Neural cell (in vitro differentiated cells): ENCODE measurements at regions not wholly inside any gene's neighbourhood (a gene's known extent, or its start where the extent isn't known, plus 50 kb on each side); places are given as distances from the start of the nearest gene placed in this dataset.

Source experiments
- H2AFZ ChIP-seq: fragments of 200-600, 300-800 bp; sonication (generic), shearing (Covaris generic); 2 replicates; pipeline ENCODE4 v1.6.0; 2014; ENCODE audit warnings: low read depth, mild to moderate bottlenecking, antibody characterized with exemption, low read length, moderate library complexity
- H3F3A ChIP-seq: fragments of 200-600 bp; shearing (Covaris generic); 2 replicates; pipeline ENCODE4 v1.6.1; 2016; ENCODE audit warnings: mild to moderate bottlenecking, moderate library complexity, mixed read lengths, antibody characterized with exemption, low read length; ENCODE audit not compliant: insufficient read depth, poor library complexity, severe bottlenecking
- H3K27ac ChIP-seq: fragments of 200-600, 300-800 bp; sonication (generic), shearing (Covaris generic); 2 replicates; pipeline ENCODE4 v1.5.1; 2014; ENCODE audit warnings: mild to moderate bottlenecking, low read length, moderate library complexity
- H3K27me3 ChIP-seq: fragments of 300-800, 200-600 bp; sonication (generic), shearing (Covaris generic); 2 replicates; pipeline ENCODE4 v1.6.0; 2014; ENCODE audit warnings: mild to moderate bottlenecking, low read depth, low read length, moderate library complexity; ENCODE audit not compliant: insufficient read depth
- H3K36me3 ChIP-seq: fragments of 300-800, 200-600 bp; sonication (generic), shearing (Covaris generic); 2 replicates; pipeline ENCODE4 v1.5.1; 2014; ENCODE audit warnings: mild to moderate bottlenecking, antibody characterized with exemption, low read length, moderate library complexity; ENCODE audit not compliant: insufficient read depth
- H3K4me2 ChIP-seq: fragments of 300-800, 200-600 bp; sonication (generic), shearing (Covaris generic); 2 replicates; pipeline ENCODE4 v1.6.0; 2014; ENCODE audit warnings: mild to moderate bottlenecking, low read length
- H3K4me3 ChIP-seq: fragments of 300-800, 200-600 bp; sonication (generic), shearing (Covaris generic); 2 replicates; pipeline ENCODE4 v1.5.1; 2014; ENCODE audit warnings: mild to moderate bottlenecking, low read length, moderate library complexity
- H3K79me2 ChIP-seq: fragments of 200-600 bp; shearing (Covaris generic); replicated peaks from 2 replicates; pipeline ENCODE4 v1.6.0; 2014; ENCODE audit warnings: mild to moderate bottlenecking, low read length, moderate library complexity; ENCODE audit not compliant: insufficient read depth
- H3K9ac ChIP-seq: fragments of 300-800, 200-600 bp; sonication (generic), shearing (Covaris generic); 2 replicates; pipeline ENCODE4 v1.6.1; 2016; ENCODE audit warnings: mild to moderate bottlenecking, low read length, mixed read lengths
- H3K9me2 ChIP-seq: fragments of 200-600 bp; shearing (Covaris generic); 2 replicates; pipeline ENCODE4 v1.6.1; 2016; ENCODE audit warnings: mild to moderate bottlenecking, low read length, mixed read lengths; ENCODE audit not compliant: insufficient read depth
- H3K9me3 ChIP-seq: fragments of 200-600, 300-800 bp; sonication (generic), shearing (Covaris generic); 2 replicates; pipeline ENCODE4 v1.6.1; 2016; ENCODE audit warnings: mild to moderate bottlenecking, mixed run types, low read length, moderate library complexity, mixed read lengths
- H4K20me1 ChIP-seq: fragments of 200-600 bp; shearing (Covaris generic); 2 replicates; pipeline ENCODE4 v1.6.1; 2016; ENCODE audit warnings: mild to moderate bottlenecking, mixed run types; ENCODE audit not compliant: insufficient read depth
- CTCF ChIP-seq: fragments of 450-650 bp; IDR thresholded peaks from 2 replicates; pipeline ENCODE4 v1.5.1; 2014; ENCODE audit warnings: antibody characterized with exemption, mild to moderate bottlenecking, moderate library complexity; ENCODE audit not compliant: poor library complexity, severe bottlenecking
- EP300 ChIP-seq: fragments of 450-650 bp; conservative IDR thresholded peaks from 2 replicates; pipeline ENCODE4 v1.6.1; 2014; ENCODE audit warnings: antibody characterized with exemption, mild to moderate bottlenecking, moderate library complexity; ENCODE audit not compliant: poor library complexity, severe bottlenecking
- EZH2 ChIP-seq: fragments of 200-600, 300-800 bp; shearing (Covaris generic), sonication (generic); IDR thresholded peaks from 2 replicates; pipeline ENCODE4 v1.6.1; 2014; ENCODE audit warnings: antibody characterized with exemption, low read length, borderline replicate concordance, mild to moderate bottlenecking; ENCODE audit not compliant: insufficient read depth, poor library complexity, severe bottlenecking
- MXI1 ChIP-seq: fragments of 450-650 bp; conservative IDR thresholded peaks from 2 replicates; pipeline ENCODE4 v1.6.1; 2014; ENCODE audit warnings: antibody characterized with exemption, mild to moderate bottlenecking; ENCODE audit not compliant: poor library complexity, severe bottlenecking
- POLR2AphosphoS5 ChIP-seq: IDR thresholded peaks from 2 replicates; pipeline ENCODE4 v1.6.1; 2012
- RAD21 ChIP-seq: fragments of 450-650 bp; conservative IDR thresholded peaks from 2 replicates; pipeline ENCODE4 v1.6.1; 2014; ENCODE audit warnings: antibody characterized with exemption, mild to moderate bottlenecking, moderate library complexity
- SMC3 ChIP-seq: fragments of 450-650 bp; conservative IDR thresholded peaks from 2 replicates; pipeline ENCODE4 v1.6.1; 2014; ENCODE audit warnings: antibody characterized with exemption, mild to moderate bottlenecking, moderate library complexity; ENCODE audit not compliant: poor library complexity
- TAF1 ChIP-seq: IDR thresholded peaks from 2 replicates; pipeline ENCODE4 v1.6.1; 2012; ENCODE audit warnings: low read depth
- TF ChIP-seq, protein P1 (sequence below): IDR thresholded peaks from 2 replicates; pipeline ENCODE4 v1.6.1; 2012; ENCODE audit warnings: borderline replicate concordance

GRCh38 chr4:20629186-20630106 is 70.8 kb upstream of the PACRGL start:
- no peak overlapping the region for H2AFZ ChIP-seq
- H3K4me3 ChIP-seq = no peak overlapping the region
- no peak overlapping the region for H3K27ac ChIP-seq
- TF ChIP-seq RAD21 (no peak), POLR2AphosphoS5 (no peak), CTCF (no peak), MXI1 (no peak), EP300 (no peak), TAF1 (no peak), SMC3 (no peak), EZH2 (no peak)
- TF ChIP-seq, protein P1, sequence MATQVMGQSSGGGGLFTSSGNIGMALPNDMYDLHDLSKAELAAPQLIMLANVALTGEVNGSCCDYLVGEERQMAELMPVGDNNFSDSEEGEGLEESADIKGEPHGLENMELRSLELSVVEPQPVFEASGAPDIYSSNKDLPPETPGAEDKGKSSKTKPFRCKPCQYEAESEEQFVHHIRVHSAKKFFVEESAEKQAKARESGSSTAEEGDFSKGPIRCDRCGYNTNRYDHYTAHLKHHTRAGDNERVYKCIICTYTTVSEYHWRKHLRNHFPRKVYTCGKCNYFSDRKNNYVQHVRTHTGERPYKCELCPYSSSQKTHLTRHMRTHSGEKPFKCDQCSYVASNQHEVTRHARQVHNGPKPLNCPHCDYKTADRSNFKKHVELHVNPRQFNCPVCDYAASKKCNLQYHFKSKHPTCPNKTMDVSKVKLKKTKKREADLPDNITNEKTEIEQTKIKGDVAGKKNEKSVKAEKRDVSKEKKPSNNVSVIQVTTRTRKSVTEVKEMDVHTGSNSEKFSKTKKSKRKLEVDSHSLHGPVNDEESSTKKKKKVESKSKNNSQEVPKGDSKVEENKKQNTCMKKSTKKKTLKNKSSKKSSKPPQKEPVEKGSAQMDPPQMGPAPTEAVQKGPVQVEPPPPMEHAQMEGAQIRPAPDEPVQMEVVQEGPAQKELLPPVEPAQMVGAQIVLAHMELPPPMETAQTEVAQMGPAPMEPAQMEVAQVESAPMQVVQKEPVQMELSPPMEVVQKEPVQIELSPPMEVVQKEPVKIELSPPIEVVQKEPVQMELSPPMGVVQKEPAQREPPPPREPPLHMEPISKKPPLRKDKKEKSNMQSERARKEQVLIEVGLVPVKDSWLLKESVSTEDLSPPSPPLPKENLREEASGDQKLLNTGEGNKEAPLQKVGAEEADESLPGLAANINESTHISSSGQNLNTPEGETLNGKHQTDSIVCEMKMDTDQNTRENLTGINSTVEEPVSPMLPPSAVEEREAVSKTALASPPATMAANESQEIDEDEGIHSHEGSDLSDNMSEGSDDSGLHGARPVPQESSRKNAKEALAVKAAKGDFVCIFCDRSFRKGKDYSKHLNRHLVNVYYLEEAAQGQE = no peak
- no peaks in the 10 kb centered on the region for H3K79me2 ChIP-seq
- H3K9ac ChIP-seq = no peak overlapping the region
- no peaks in the 10 kb centered on the region for H3F3A ChIP-seq
- no peak overlapping the region for H3K4me2 ChIP-seq
- H3K9me3 ChIP-seq = no peaks in the 10 kb centered on the region
- H3K9me2 ChIP-seq = no peaks in the 10 kb centered on the region
- no peaks in the 10 kb centered on the region for H4K20me1 ChIP-seq
- no peaks in the 10 kb centered on the region for H3K36me3 ChIP-seq
- no peaks in the 10 kb centered on the region for H3K27me3 ChIP-seq

DNA sequence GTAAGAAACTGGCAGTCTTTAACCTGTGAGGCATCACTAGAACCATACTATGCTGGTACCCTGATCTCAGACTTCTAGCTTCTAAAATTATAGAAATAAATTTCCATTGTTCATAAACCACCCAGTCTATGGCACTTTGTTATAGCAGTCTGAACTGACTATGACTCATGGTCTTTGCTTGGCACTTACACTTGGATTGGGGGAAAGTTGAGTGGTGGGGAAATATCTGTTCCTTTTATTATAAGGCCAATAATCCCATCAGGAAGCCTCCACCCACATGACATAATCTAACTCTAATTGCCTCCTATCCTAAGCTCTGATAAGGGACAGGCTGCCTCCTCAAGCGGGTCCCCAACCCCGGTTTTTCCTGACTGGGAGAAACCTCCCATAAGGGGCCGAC is 61.4 kb upstream of the PACRGL start:
- H3K9me2 ChIP-seq = no peaks in the 10 kb centered on the region
- no peaks in the 10 kb centered on the region for H4K20me1 ChIP-seq
- no peak overlapping the region for H3K4me3 ChIP-seq
- H3K27me3 ChIP-seq = no peaks in the 10 kb centered on the region
- H3K9me3 ChIP-seq = no peaks in the 10 kb centered on the region
- H3K4me2 ChIP-seq = no peak overlapping the region
- no peak overlapping the region for H2AFZ ChIP-seq
- H3K36me3 ChIP-seq = no peaks in the 10 kb centered on the region
- H3F3A ChIP-seq = no peaks in the 10 kb centered on the region
- no peak overlapping the region for H3K9ac ChIP-seq
- no peaks in the 10 kb centered on the region for H3K79me2 ChIP-seq
- no peak overlapping the region for H3K27ac ChIP-seq
- TF ChIP-seq EP300 = no peak
- TF ChIP-seq POLR2AphosphoS5 = no peak
- TF ChIP-seq TAF1 = no peak
- no peak for TF ChIP-seq EZH2
- no peak for TF ChIP-seq CTCF
- TF ChIP-seq MXI1 = no peak
- TF ChIP-seq, protein P1 = no peak
